H1 (cell line): ENCODE measurements at regions not wholly inside any gene's neighbourhood (a gene's known extent, or its start where the extent isn't known, plus 50 kb on each side); places are given as distances from the start of the nearest gene placed in this dataset.

ENCODE experiments used
- TF ChIP-seq, protein P1 (sequence below), 3 experiments: IDR thresholded peaks; 1 replicate in 2 of 3; 2 replicates in 1 of 3; pipeline versions ENCODE4 v1.5.1 to v1.6.1; 2011; ENCODE audit warnings: low read length in 3 of 3, mild to moderate bottlenecking in 3 of 3, inconsistent platforms in 2 of 3, low read depth in 1 of 3, moderate library complexity in 1 of 3; ENCODE audit not compliant: insufficient read depth in 1 of 3; ENCODE audit errors: control extremely low read depth in 1 of 3

DNA sequence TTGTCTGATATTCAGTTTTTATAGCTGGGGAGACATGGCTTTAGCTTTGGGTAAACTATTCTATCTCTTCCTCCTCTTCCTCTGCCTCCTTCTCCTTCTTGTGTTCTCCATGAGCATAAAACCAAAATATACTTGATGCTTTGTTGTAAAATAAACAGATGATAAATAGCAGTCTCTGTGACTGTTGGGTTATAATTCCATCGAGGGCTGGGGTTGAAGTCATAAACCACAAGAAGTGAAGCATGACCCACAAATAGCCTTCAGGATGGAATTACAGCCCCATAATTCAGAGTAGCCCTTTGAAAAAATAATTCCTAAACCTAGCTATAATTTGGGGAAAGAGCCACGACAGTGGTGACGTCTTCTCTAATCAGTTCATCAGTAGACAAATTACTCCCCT is 177.7 kb downstream of the SNX19 start (continued):
- TF ChIP-seq, protein P1, sequence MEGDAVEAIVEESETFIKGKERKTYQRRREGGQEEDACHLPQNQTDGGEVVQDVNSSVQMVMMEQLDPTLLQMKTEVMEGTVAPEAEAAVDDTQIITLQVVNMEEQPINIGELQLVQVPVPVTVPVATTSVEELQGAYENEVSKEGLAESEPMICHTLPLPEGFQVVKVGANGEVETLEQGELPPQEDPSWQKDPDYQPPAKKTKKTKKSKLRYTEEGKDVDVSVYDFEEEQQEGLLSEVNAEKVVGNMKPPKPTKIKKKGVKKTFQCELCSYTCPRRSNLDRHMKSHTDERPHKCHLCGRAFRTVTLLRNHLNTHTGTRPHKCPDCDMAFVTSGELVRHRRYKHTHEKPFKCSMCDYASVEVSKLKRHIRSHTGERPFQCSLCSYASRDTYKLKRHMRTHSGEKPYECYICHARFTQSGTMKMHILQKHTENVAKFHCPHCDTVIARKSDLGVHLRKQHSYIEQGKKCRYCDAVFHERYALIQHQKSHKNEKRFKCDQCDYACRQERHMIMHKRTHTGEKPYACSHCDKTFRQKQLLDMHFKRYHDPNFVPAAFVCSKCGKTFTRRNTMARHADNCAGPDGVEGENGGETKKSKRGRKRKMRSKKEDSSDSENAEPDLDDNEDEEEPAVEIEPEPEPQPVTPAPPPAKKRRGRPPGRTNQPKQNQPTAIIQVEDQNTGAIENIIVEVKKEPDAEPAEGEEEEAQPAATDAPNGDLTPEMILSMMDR (IDR thresholded peaks at IDR 0.05; ENCODE audit: control extremely low read depth in 1 of 3, insufficient read depth in 1 of 3, low read depth in 1 of 3, low read length in 3 of 3), result no peak
- TF ChIP-seq, all 59 proteins: peak for 0
